ENCODE measurements at regions not wholly inside any gene's neighbourhood (a gene's known extent, or its start where the extent isn't known, plus 50 kb on each side); places are given as distances from the start of the nearest gene placed in this dataset.

DNA sequence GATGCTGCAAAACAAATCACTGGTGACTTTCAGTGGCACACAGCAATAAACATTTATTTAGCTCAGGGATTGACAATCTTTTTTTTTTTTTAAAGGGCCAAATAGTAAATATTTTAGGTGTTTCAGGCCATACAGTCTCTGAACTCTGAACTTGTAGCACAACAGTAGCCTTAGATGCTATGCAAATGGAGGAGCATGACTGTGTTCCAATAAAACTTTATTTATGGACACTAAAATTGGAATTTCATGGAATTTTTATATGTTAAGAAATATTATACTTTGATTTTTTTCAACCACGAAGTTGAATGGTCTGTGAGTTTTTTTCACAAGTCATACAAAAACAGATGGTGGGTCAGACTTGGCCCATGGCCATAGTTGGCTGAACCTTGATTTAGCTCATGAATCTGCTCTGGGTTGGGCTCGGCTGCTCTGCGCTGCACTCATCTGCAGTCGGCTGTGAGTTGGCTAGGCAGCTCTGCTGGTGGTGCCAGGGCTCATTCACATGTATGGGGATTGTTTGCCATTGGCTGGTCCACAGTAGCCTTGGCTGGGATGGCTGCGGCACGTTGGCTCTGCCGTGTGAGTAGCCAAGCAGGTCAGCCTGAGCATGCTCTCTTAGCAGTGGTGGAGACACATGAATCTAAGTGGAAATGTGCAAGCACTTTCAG, 231.7 kb upstream of the PGRMC2 start:
- TF ChIP-seq POGZ (CRISPR knock-in tag; IDR thresholded peaks at IDR 0.05) (no peak), ZNF251 (CRISPR knock-in tag; IDR thresholded peaks at IDR 0.05) (no peak), CHD2 (IDR thresholded peaks at IDR 0.05; ENCODE audit: low read depth, low read length) (no peak)

Measured in HepG2 (cell line).